ENCODE measurements at regions not wholly inside any gene's neighbourhood (a gene's known extent, or its start where the extent isn't known, plus 50 kb on each side); places are given as distances from the start of the nearest gene placed in this dataset.

- TF ChIP-seq EZH2phosphoT487 (IDR thresholded peaks at IDR 0.05; ENCODE audit: unreplicated experiment) (no peak), JUNB (IDR thresholded peaks at IDR 0.05; ENCODE audit: unreplicated experiment) (no peak), STAT1 (IDR thresholded peaks at IDR 0.05; ENCODE audit: unreplicated experiment) (no peak), NANOG (IDR thresholded peaks at IDR 0.05; ENCODE audit: borderline replicate concordance) (no peak)
- TF ChIP-seq, protein P1, sequence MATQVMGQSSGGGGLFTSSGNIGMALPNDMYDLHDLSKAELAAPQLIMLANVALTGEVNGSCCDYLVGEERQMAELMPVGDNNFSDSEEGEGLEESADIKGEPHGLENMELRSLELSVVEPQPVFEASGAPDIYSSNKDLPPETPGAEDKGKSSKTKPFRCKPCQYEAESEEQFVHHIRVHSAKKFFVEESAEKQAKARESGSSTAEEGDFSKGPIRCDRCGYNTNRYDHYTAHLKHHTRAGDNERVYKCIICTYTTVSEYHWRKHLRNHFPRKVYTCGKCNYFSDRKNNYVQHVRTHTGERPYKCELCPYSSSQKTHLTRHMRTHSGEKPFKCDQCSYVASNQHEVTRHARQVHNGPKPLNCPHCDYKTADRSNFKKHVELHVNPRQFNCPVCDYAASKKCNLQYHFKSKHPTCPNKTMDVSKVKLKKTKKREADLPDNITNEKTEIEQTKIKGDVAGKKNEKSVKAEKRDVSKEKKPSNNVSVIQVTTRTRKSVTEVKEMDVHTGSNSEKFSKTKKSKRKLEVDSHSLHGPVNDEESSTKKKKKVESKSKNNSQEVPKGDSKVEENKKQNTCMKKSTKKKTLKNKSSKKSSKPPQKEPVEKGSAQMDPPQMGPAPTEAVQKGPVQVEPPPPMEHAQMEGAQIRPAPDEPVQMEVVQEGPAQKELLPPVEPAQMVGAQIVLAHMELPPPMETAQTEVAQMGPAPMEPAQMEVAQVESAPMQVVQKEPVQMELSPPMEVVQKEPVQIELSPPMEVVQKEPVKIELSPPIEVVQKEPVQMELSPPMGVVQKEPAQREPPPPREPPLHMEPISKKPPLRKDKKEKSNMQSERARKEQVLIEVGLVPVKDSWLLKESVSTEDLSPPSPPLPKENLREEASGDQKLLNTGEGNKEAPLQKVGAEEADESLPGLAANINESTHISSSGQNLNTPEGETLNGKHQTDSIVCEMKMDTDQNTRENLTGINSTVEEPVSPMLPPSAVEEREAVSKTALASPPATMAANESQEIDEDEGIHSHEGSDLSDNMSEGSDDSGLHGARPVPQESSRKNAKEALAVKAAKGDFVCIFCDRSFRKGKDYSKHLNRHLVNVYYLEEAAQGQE (IDR thresholded peaks at IDR 0.05; ENCODE audit: unreplicated experiment), result no peak
- TF ChIP-seq, protein P2, sequence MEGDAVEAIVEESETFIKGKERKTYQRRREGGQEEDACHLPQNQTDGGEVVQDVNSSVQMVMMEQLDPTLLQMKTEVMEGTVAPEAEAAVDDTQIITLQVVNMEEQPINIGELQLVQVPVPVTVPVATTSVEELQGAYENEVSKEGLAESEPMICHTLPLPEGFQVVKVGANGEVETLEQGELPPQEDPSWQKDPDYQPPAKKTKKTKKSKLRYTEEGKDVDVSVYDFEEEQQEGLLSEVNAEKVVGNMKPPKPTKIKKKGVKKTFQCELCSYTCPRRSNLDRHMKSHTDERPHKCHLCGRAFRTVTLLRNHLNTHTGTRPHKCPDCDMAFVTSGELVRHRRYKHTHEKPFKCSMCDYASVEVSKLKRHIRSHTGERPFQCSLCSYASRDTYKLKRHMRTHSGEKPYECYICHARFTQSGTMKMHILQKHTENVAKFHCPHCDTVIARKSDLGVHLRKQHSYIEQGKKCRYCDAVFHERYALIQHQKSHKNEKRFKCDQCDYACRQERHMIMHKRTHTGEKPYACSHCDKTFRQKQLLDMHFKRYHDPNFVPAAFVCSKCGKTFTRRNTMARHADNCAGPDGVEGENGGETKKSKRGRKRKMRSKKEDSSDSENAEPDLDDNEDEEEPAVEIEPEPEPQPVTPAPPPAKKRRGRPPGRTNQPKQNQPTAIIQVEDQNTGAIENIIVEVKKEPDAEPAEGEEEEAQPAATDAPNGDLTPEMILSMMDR (conservative IDR thresholded peaks at IDR 0.05; ENCODE audit: low read depth in 2 of 2), result no peak
Observed at GRCh38 chr11:69559181-69559580, 77.7 kb downstream of the LINC01488 start (continued).

DNA sequence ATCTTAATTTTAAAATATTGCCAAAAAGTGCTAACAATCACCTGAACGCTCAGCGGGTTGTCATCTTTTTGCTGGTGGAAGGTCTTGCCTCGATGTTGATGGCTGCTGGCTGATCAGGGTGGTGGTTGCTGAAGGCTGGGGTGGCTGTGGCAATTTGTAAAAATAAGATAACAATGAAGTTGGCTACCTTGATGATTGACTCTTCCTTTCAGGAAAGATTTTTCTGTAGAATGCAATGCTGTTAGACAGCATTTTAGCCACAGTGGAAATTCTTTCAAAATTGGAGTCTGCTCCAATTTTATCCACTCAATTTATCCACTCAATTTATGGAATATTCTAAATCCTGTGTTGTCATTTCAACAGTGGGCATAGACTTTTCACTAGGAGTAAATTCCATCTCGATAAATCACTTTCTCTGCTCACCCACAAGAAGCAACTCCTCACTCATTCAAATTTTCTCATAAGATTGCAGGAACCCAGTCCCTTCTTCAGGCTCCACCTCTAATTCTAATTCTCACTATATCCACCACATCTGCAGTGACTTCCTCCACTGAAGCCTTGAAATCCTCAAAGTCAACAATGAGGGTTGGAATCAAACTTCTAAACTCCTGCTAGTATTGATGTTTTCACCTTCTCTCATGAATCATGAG, 78.8 kb downstream of the LINC01488 start:
- no peak overlapping the region for H2AFZ ChIP-seq
- Mint-ChIP-seq H3K4me1 (no peaks in the 10 kb centered on the region), H3K27me3 (ENCODE audit: insufficient read depth, low read depth, poor library complexity) (no peaks in the 10 kb centered on the region), H3K4me3 (no peak overlapping the region), H3K27ac (no peak overlapping the region), H3K9me3 (peaks cover 6% of the 10 kb centered on the region; the same call in 2 of the 3 replicates), H3K36me3 (ENCODE audit: low read depth) (no peaks in the 10 kb centered on the region)
- no peaks in the 10 kb centered on the region for H3K4me1 ChIP-seq (ENCODE audit: insufficient read depth)
- H3K36me3 ChIP-seq (ENCODE audit: insufficient read depth), result no peaks in the 10 kb centered on the region
- no peak overlapping the region for H3K27ac ChIP-seq (ENCODE audit: low read depth)
- H3F3A ChIP-seq (replicated peaks; ENCODE audit: low read depth), result no peaks in the 10 kb centered on the region
- H4K20me1 ChIP-seq (replicated peaks; ENCODE audit: insufficient read depth), result no peaks in the 10 kb centered on the region
- no peak for ATAC-seq
- DNase-seq (ENCODE audit: low spot score), result no peak
- H3K27me3 ChIP-seq (ENCODE audit: insufficient read depth), result no peaks in the 10 kb centered on the region
- H3K4me3 ChIP-seq, result no peak overlapping the region
- no peak overlapping the region for H3K4me2 ChIP-seq
- no peaks in the 10 kb centered on the region for H3K9me2 ChIP-seq (ENCODE audit: insufficient read depth)
- no peaks in the 10 kb centered on the region for H3K79me2 ChIP-seq (replicated peaks; ENCODE audit: insufficient read depth)
- TF ChIP-seq NANOG (IDR thresholded peaks at IDR 0.05; ENCODE audit: borderline replicate concordance) (no peak), ETS1 (IDR thresholded peaks at IDR 0.05) (no peak)
- TF ChIP-seq, protein P3, sequence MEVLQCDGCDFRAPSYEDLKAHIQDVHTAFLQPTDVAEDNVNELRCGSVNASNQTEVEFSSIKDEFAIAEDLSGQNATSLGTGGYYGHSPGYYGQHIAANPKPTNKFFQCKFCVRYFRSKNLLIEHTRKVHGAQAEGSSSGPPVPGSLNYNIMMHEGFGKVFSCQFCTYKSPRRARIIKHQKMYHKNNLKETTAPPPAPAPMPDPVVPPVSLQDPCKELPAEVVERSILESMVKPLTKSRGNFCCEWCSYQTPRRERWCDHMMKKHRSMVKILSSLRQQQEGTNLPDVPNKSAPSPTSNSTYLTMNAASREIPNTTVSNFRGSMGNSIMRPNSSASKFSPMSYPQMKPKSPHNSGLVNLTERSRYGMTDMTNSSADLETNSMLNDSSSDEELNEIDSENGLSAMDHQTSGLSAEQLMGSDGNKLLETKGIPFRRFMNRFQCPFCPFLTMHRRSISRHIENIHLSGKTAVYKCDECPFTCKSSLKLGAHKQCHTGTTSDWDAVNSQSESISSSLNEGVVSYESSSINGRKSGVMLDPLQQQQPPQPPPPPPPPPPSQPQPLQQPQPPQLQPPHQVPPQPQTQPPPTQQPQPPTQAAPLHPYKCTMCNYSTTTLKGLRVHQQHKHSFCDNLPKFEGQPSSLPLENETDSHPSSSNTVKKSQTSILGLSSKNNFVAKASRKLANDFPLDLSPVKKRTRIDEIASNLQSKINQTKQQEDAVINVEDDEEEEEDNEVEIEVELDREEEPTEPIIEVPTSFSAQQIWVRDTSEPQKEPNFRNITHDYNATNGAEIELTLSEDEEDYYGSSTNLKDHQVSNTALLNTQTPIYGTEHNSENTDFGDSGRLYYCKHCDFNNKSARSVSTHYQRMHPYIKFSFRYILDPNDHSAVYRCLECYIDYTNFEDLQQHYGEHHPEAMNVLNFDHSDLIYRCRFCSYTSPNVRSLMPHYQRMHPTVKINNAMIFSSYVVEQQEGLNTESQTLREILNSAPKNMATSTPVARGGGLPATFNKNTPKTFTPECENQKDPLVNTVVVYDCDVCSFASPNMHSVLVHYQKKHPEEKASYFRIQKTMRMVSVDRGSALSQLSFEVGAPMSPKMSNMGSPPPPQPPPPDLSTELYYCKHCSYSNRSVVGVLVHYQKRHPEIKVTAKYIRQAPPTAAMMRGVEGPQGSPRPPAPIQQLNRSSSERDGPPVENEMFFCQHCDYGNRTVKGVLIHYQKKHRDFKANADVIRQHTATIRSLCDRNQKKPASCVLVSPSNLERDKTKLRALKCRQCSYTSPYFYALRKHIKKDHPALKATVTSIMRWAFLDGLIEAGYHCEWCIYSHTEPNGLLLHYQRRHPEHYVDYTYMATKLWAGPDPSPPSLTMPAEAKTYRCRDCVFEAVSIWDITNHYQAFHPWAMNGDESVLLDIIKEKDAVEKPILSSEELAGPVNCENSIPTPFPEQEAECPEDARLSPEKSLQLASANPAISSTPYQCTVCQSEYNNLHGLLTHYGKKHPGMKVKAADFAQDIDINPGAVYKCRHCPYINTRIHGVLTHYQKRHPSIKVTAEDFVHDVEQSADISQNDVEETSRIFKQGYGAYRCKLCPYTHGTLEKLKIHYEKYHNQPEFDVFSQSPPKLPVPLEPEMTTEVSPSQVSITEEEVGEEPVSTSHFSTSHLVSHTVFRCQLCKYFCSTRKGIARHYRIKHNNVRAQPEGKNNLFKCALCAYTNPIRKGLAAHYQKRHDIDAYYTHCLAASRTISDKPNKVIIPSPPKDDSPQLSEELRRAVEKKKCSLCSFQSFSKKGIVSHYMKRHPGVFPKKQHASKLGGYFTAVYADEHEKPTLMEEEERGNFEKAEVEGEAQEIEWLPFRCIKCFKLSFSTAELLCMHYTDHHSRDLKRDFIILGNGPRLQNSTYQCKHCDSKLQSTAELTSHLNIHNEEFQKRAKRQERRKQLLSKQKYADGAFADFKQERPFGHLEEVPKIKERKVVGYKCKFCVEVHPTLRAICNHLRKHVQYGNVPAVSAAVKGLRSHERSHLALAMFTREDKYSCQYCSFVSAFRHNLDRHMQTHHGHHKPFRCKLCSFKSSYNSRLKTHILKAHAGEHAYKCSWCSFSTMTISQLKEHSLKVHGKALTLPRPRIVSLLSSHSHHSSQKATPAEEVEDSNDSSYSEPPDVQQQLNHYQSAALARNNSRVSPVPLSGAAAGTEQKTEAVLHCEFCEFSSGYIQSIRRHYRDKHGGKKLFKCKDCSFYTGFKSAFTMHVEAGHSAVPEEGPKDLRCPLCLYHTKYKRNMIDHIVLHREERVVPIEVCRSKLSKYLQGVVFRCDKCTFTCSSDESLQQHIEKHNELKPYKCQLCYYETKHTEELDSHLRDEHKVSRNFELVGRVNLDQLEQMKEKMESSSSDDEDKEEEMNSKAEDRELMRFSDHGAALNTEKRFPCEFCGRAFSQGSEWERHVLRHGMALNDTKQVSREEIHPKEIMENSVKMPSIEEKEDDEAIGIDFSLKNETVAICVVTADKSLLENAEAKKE (CRISPR knock-in tag; IDR thresholded peaks at IDR 0.05), result no peak
